ENCODE measurements at regions not wholly inside any gene's neighbourhood (a gene's known extent, or its start where the extent isn't known, plus 50 kb on each side); places are given as distances from the start of the nearest gene placed in this dataset.

- H3K27me3 ChIP-seq (ENCODE audit: control insufficient read depth, insufficient read depth, low read length), result no peaks in the 10 kb centered on the region
- in situ Hi-C loops (cut with MboI; ENCODE audit: low sequenced_read_pairs) (no loop called here), intact Hi-C loops (cut with micrococcal nuclease) (no loop called here), dilution Hi-C loops (cut with HindIII; ENCODE audit: low sequenced_read_pairs, unreplicated experiment) (no loop called here)
- H3K36me3 ChIP-seq (ENCODE audit: control insufficient read depth, insufficient read depth, low read length), result no peaks in the 10 kb centered on the region
- no peak overlapping the region for H3K4ac ChIP-seq (ENCODE audit: low read depth, low read length)
- H4K91ac ChIP-seq (ENCODE audit: insufficient read depth, low read depth, low read length), result no peak overlapping the region
- CTCF ChIA-PET, result no interaction called here
- H3K4me1 ChIP-seq (ENCODE audit: control insufficient read depth, insufficient read depth, low read length), result no peaks in the 10 kb centered on the region
- H4K20me1 ChIP-seq (ENCODE audit: insufficient read depth, low read length), result no peaks in the 10 kb centered on the region
- DNase-seq (no peak), ATAC-seq (ENCODE audit: low read depth) (no peak)
- POLR2A ChIA-PET (ENCODE audit: unreplicated experiment), result no interaction called here
- no peak overlapping the region for H3K9ac ChIP-seq (ENCODE audit: low read depth, low read length)
- H2BK120ac ChIP-seq (ENCODE audit: low read depth, low read length), result no peak overlapping the region
- no peak overlapping the region for H4K5ac ChIP-seq (ENCODE audit: low read depth, low read length)
- H3K9me1 ChIP-seq (ENCODE audit: insufficient read depth, low read length), result no peaks in the 10 kb centered on the region
- no peak overlapping the region for H3K27ac ChIP-seq (ENCODE audit: insufficient read depth, low read length)
- H3K23ac ChIP-seq (ENCODE audit: low read depth, low read length), result no peak overlapping the region
- H3K79me1 ChIP-seq (ENCODE audit: low read depth in 1 of 2, low read length in 2 of 2), result no peaks in the 10 kb centered on the region
- H2BK20ac ChIP-seq (ENCODE audit: low read depth, low read length), result no peak overlapping the region
- H4K8ac ChIP-seq (ENCODE audit: low read depth in 2 of 2, low read length in 2 of 2), result no peak overlapping the region
- no peak overlapping the region for H2AK9ac ChIP-seq (replicated peaks; ENCODE audit: low read depth, low read length, poor library complexity)
- no peak overlapping the region for H2BK15ac ChIP-seq (ENCODE audit: low read depth, low read length)
- no TSS peak for BruUV-seq (replicated peaks)
- H3K9me3 ChIP-seq (ENCODE audit: control insufficient read depth, insufficient read depth, low read length), result no peaks in the 10 kb centered on the region
- H3K4me2 ChIP-seq (ENCODE audit: low read depth, low read length), result no peak overlapping the region
- no peak overlapping the region for H3K18ac ChIP-seq (ENCODE audit: low read depth, low read length)
- no peak overlapping the region for H3K56ac ChIP-seq (ENCODE audit: extremely low read depth, insufficient read depth, low read length)
- TF ChIP-seq MAZ (IDR thresholded peaks at IDR 0.05; ENCODE audit: borderline replicate concordance, low read depth, low read length) (no peak), POLR2A (IDR thresholded peaks at IDR 0.05; ENCODE audit: low read depth, low read length) (no peak), NFE2L2 (IDR thresholded peaks at IDR 0.05; ENCODE audit: low read depth, low read length) (no peak), MAFK (IDR thresholded peaks at IDR 0.05; ENCODE audit: low read depth, low read length) (no peak), RCOR1 (IDR thresholded peaks at IDR 0.05; ENCODE audit: insufficient replicate concordance, low read length) (no peak), ELK1 (IDR thresholded peaks at IDR 0.05; ENCODE audit: borderline replicate concordance, low read depth, low read length) (no peak), USF2 (IDR thresholded peaks at IDR 0.05; ENCODE audit: low read depth, low read length) (no peak), CHD1 (IDR thresholded peaks at IDR 0.05; ENCODE audit: low read depth, low read length) (no peak), RAD21 (IDR thresholded peaks at IDR 0.05; ENCODE audit: low read length) (no peak)
- H2AK5ac ChIP-seq (ENCODE audit: low read depth, low read length), result no peak overlapping the region
- H2AFZ ChIP-seq (replicated peaks; ENCODE audit: low read length, poor library complexity), result no peak overlapping the region
- no peak overlapping the region for H3K4me3 ChIP-seq (ENCODE audit: insufficient read depth, low read depth, low read length)
- no peak overlapping the region for H3K14ac ChIP-seq (replicated peaks; ENCODE audit: low read depth, low read length)
- H2BK5ac ChIP-seq (ENCODE audit: low read depth, low read length, poor library complexity, severe bottlenecking), result no peak overlapping the region
- no CpG with 5 or more reads among the region's 1 CpG for WGBS, 2 experiments (ENCODE audit: extremely low coverage in 2 of 2, insufficient read length in 1 of 2)
Measured at GRCh38 chr7:109402107-109402506, 832.4 kb downstream of the DNAJB9 start.
